ENCODE measurements at regions not wholly inside any gene's neighbourhood (a gene's known extent, or its start where the extent isn't known, plus 50 kb on each side); places are given as distances from the start of the nearest gene placed in this dataset.

DNA sequence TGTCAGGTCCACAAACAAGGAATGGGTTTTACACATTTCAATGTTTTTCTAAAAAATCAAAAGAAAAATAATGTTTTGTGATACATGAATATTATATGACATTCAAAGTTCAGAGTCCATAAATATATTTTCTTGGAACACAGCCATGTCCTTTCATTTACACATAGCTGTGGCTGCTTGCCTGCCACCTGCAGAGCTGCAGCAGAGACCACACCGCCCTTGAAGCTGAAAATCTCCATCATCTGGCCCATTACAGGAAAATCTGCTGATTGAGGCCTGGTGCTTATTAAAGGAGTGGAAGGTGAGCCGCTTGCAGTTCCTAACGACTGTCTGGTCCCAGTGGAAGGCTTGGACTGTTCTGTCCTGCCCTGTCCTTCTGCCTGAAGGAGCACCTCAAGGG, 232.6 kb upstream of the ADAMTS16 start:
- no peak for DNase-seq

DNA sequence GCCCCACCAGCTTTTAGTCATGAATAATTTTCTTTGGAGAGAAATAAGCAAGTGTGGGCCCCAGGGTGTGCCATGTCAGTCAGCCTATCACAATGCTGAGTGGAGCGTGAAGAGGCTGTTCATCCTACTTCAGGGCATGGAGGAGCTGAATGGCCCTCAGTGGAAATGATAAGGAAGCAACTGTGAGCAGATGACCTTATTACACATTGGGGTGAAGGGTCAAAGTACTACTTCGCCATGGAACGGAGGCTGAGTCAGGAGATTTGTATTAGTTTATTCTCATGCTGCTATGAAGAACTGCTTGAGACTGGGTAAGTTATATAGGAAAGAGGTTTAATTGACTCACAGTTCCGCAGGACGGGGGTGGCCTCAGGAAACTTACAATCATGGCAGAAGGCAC, 231.0 kb upstream of the ADAMTS16 start:
- DNase-seq, result no peak

DNA sequence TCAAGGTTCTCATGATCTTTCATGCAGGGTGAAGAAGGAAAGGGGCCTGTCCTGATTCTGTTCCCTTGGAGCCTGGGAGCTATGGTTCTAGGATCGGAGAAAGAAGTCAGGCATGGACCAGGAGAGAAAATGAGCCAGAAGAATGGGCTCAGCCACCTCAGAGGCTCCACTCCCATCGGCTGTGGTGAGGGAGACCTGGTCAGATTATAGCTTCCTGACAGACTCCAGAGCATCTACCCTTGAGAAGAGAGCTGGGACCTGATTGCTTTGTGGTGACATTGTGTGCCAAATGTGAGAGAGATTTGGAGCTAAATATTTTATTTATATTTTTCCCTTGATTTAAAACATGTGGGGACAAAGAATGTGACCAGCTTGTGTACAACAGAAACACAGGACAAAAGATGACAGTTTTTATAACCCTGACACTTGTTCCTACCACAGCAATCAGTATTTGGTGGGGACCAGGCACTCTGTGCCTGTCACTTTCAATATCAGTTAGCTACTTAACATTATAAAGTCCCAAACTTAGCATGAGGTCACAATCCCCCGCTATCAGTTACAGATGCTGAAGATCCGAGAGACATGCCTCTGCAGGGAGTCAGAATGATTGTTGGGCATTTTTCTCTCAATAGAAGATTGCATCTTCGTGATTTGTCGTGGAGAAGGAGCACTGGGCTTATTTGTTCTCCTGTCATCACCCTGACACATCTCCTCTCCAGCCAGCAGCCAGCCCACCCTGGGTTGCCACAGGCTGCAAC, 228.3 kb upstream of the ADAMTS16 start:
- DNase-seq, result no peak

DNA sequence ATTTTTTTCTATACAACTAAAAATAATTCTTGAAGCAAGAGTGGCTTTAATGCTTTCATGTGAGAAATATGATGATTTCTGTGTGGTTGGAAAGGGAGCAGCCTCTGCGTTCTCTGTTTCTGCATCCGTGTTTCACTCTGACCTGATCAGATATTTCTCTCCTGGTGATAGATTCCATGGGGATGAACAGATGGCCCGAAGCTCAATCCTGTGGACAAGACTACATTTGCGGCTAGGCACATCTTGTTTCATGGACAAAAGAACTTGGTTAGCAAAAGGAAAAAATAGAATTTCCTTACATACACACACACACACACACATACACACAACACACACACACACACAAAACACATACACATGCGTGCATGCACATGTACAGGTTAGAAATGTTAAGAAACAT, 218.2 kb upstream of the ADAMTS16 start:
- DNase-seq, result no peak

DNA sequence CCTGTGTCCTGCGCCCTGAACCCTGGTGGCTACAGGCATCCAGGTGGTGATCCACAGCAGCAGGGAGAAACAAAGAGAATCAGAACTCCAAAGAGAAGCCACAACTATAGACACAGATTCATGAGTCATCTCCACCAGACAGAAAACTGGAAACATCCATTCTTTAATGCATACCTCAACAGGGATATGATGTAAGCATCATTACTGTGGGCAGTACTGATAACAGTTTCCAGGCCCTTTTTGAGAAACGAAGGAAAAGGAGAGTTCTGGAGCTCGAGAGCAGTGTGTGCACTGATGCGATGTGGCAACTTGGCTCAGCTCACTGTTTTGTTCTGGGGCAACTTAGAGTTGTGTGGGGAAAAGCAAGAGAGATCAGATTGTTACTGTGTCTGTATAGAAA, 215.6 kb upstream of the ADAMTS16 start:
- no peak for DNase-seq

DNA sequence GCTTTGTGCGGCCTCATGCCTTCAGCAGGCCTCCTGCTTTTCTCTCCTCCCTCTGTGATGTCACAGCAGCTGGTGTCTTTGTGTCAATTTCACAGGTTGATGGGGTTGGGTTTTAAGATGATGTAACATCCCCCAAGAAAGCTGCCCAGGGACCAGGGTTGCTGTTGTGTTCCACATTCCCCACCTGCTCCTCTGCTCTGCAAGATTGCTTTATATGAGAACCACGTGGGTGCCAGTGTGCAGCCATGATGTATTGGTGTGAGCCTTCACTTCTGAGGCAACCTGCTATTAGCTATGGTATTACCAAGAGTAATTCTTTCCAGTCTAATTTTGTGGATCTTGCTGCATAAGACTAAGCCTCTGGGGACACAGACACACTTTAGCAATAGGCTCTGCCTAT, 213.0 kb upstream of the ADAMTS16 start:
- DNase-seq, result no peak

DNA sequence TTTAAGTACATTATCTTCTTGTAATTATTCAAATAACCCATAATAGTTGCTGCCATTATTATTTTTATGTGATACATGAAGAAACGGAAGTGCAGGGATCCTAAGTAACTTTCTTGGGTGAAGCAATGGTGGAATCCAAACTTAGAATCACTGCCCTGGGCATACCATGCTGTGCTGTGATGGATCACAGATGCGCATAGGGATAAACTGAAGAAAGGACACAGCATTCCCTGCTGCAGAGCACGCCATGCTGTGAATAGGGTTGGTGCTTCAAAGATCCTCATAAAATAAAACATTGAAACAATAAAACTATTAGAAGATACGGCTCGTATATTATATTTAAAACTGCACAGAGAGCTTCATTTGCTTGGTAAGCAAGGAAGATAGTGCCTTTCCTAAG, 211.7 kb upstream of the ADAMTS16 start:
- no peak for DNase-seq

DNA sequence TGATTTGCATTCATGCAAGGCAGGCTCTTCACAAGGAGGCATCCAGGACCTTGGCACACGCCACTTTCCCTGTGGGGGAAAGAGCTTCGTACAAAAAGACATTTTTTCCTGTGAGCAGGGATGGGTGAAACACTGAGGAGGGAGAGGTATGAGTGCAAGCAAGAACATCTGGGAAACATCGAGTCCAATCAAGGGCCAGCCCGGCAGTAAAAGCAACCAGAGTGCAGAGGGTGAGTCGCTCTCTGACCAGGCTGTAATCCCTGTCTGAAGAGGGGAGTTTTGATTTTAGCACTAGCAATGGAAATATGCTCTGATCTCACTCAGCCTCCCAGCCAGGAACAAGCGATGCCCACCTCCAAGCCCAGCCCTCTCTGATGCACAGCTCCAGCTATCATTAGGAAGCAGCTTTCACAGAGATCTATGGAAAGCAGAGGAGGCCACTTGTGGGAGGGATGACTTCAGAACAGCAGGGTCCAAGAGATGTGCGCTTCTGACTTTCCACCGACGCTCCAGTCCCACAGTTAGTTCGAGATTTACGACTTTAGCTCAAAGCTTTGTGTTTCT, 211.0 kb upstream of the ADAMTS16 start:
- DNase-seq, result no peak

DNA sequence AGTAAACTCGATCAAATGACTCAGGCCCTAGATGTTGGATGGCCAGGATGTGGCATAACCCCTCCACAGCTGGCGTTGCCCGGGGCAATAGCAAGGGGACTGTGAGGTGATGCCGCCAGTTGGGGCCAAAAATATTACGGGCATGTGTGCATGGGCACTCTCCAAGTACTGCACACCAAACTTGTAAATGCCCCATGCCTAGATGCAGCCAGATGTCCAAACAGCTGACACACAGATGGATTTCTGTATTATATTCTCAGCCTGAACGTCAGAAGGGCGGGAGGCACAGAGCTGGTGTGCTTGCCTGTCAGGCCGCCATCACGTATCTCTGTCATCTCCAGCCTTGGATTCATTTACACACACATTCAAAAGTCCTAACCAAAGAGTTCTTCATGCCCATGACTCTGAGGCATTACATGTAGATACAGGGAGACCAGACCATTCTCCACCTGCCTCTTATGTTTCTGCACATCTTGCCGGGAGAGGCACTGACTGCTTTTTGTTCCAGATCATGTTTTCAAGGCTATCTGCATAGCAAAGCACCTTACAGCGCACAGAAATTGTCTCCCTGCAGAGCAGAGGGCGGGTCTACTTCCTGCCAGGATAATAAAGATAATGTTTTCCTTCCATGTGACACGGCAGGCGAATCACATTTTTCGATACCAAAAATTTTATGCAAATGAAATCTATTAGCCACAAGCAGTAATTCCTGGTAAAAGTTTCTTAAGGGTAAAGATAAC, 200.9 kb upstream of the ADAMTS16 start:
- DNase-seq, result no peak

DNA sequence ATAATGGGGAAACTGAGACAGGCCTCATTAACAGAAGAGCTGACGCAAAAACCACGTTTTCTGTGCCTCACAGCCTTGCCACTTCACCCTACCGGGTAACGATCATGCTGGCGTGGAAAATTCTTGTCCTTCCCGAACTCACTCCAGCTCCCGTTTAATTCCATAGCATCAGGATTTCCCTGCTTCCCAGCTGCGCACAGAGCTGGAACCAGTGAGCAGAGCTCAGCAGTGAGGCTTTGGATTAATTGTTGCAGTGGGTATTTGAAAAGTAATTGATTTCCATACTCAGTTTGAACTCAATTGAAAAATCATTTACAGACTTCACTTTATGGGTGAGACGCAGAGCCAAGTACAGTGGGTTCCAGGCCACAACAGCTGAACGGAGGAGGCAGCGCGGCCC, 199.0 kb upstream of the ADAMTS16 start:
- no peak for DNase-seq

DNA sequence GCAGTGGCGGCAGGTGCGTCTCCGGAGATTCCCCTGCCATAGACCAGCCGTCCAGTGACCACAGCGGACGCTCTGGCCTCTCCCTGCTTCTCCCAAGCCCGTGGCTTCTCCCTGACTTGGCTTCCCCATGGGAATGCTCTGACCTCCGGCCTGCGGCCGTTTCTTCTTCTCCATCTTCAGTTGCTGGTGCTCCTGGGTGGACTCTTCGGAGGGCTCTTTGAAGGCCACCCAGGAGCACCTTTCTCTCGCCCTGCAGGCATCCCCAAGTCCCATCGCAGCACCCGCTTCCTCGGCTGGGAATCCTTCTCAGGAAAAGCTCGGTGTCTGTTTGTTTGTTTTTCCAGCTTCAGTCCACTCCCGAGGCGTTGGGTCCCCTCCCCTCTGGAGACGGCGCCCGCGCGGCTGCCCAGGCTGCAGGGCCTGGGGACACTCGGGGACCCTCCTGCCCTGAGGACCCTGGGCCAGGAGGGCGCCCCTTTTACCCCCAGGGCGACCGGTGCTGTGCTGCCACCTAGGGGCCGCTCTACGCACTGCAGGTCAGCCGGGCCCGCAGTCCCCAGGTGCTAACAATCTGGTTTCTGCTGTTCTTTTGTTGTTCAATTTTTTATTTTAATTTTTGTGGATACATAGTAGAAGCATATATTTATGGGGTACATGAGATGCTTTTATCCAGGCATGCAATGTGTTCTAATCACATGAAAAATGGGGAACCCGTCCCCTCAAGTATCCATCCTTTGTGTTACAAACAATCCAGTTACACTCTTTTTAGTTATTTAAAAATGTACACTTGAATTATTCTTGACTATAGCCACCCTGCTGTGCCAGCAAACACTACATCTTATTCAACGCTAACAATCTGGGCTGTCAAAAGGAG, 197.9 kb upstream of the ADAMTS16 start:
- DNase-seq, result no peak

DNA sequence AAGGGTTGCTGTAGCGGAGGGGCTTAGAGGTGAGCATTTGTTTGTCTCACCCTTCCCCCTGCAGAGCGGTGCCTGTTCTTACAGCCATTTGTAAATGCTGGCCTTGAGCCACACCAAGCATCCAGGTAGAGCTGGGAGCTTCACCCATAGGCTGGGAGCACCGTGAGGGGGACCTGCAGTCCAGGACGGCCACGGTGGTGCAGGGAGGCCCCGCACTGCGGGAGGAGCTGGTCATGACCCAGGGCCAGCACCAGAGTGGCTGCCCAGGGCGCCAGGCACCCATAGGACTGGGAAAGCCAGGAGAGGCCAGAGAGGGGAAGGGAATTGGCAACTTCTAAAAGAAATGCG, 197.3 kb upstream of the ADAMTS16 start:
- DNase-seq, result no peak

DNA sequence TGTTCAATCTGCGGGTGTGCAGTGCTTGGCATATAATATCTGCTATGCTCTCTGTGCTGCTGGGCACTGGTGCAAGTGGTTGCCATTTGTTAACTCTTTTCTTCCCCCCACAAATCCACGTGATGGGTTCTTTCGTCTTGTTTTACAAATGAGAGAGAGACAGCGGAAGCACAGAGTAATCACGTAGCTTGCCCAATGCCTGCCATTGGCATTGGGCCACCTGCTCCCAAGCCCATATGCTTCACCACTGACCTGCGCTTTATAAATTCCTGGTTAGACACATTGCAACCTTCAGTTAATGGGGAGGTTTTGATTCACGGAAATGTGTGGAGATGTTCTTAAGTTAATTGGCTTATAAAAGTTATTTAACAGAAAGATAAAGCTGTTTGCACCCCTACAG, 194.8 kb upstream of the ADAMTS16 start:
- no peak for DNase-seq

DNA sequence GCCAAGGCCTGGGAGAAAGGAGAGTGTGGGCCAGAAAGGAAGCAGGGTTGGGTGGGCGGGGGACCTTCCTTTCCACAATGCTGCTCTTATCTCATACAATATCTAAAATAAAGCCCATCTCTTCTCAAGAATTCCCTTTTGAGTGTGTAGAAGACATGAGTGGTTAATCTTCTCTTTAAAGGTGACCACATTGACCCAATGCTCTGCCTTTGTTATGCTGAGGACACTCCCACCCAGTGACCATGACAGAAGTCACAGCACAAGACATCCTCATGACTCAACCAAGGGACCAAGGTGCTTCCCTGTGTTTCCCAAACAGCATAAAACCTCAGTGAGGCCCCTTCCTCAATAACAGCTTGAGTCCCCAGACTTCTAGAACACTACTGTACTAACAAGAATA, 193.0 kb upstream of the ADAMTS16 start:
- DNase-seq, result no peak

DNA sequence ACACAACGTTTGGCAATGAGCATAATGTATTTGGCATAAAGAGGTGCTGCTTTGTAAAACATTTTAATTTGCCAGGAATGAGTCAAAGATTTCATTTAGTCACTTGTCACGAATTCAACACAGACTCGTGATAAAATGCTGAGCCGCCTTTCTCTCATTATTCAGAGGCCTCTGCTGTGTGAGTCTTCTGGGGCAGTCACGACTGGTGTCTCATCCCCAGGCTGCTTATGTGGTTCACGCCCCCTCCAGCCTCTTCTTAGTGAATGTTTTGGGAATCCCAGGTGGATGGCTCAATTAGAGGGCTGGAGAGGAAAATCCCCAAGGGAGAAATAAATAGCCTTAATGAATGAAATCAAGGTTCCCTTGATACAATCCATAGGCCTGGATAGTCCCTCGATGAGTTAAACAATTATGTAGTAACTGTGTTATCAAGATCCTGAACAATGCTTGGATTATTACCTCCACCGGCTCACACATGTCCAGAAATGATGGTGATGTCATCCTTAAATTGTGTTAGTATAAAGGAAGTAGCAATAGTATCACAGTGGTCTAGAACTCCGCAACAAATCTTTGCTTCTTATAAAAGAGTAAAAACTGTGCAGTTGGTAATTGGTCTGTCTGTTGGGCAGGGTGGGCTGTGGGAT, 192.1 kb upstream of the ADAMTS16 start:
- DNase-seq, result no peak

DNA sequence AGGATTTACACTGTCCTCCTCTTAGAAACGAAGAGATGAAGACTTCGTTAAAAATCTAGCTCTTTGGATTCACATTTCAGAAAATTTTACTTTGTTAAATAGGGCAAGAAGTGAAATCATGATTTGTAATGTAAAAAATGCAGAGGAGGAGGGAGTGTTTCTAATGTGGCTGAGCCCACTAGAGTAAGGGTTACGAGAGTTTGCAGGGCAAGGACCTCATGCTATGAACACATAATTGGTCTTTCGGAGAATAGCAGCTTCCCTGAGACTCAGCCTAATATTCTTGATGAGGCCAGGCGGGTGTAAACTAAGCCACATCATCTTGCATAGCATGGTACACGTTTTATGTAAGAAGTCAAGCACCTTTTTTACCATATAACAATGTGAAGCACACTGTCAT, 191.0 kb upstream of the ADAMTS16 start:
- DNase-seq, result no peak

DNA sequence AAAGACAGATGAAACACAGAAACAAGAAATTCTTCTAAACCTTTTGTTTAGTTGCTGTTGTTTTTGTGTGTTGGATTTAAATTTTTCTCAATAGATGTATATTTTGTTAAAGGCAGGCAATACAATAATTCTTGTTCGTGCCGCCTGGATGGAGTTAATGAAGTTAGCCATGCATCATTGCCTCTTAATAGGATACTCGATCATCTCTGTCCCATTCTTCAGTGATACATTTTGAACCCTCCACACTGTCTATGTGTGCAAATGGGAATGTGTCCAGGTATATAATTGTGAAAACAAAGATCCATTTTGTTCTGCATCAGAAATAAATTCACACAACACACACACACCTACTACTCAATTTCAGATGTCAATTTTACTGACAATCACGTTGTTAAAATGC, 186.6 kb upstream of the ADAMTS16 start:
- no peak for DNase-seq

DNA sequence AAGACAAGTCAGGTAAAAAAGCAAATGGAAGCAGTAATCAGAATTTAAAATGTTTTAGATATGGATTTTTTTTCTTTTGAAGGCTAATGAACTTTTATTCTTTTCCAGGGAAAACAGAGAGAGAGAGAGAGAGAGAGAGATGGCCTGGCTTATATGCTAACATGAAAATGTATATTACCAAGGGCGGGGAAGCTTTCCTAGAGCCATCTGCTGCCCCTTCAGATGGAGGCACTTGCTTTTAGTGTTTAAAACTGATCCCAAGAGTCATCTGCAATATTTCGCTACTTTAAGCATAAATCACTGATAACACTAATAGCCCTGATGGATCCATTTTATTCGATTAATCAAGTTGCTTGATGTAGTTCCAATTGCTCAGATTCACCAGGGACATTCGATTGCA, 186.1 kb upstream of the ADAMTS16 start:
- DNase-seq, result no peak

DNA sequence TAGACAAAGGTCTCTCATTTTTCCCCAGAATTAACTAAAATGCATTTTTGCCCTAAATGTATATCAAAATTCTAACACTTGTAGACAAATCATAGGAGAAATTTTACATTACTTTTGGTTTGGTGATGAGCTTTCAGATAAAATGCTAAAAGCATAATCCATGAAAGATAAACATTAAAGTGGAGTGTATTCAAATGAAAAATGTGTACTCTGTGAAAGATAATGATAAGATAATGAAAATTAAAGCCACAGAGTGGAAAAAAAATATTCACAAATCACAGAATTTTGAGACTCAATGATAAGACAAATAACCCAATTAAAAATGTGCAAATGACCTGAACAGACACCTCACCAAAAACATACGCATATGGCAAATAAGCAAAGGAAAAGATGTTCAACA, 176.9 kb upstream of the ADAMTS16 start:
- DNase-seq, result no peak

DNA sequence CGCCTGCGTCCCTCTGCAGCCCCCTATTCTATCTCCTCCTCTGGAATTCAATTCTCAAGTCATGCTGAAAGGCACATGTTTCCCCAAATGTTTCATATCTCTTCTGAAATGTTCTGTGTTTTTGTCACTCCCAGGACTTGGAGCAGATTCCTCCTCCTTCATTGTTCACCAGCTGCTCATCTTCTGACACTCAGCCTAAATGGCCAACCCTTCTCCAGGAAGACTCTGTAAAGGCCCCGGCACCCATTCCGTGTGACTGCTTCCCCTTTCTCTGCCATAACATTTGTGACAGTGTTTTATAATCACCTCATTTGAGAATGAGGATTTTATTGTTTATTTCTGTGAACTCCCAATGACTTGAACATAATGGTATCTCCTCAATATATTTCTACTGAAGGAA, 170.8 kb upstream of the ADAMTS16 start:
- DNase-seq, result no peak

DNA sequence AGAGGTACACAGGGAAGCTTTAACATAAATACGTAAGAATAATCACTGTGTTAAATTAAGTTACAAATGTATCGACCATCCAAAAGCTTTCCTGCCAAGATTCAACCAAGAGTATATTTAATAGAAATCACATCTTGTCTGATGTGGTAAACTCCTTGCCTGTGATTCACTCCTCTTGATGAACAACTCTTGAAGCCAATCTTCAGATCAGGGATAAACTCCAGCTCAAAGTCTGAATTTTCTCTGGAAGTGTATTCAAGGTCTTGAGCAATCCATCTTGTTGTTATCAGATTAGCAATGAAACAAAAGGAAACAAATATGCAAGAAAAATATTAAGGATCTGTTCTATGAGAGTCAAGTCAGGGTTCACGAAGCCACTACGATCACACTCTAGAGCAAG, 170.0 kb upstream of the ADAMTS16 start:
- DNase-seq, result no peak

DNA sequence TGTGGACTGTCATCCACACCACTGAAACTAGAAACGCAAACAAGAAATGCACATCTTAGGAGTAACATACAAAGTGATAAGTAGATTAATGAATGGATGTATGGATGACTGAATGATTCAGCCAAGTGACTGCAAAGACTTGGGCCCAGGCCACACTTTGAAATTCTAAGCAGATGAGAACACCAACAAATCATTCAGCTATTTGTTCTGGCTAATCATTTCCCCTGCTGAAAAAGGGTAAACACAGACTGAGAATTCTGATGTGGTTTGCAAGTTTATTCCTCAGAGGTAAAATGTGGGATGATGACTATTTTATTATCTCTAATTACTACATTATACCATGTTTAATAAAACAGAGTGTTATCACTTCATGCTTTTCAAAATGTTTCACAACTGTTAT, 163.2 kb upstream of the ADAMTS16 start:
- DNase-seq, result no peak
